HFFc6 (cell line): ENCODE measurements at regions not wholly inside any gene's neighbourhood (a gene's known extent, or its start where the extent isn't known, plus 50 kb on each side); places are given as distances from the start of the nearest gene placed in this dataset.

Experiments used
- DNase-seq: peaks from one replicate; pipeline ENCODE4 v3.0.0-alpha.2; 2018
- H3K27ac Mint-ChIP-seq: 2 replicates; pipeline ENCODE4 v1.8.0; 2020; ENCODE audit warnings: mild to moderate bottlenecking, mixed read lengths
- H3K27me3 Mint-ChIP-seq: 2 replicates; pipeline ENCODE4 v1.8.0; 2021; ENCODE audit warnings: mild to moderate bottlenecking, moderate library complexity, mixed read lengths; ENCODE audit not compliant: insufficient read depth
- H3K36me3 Mint-ChIP-seq: 2 replicates; pipeline ENCODE4 v1.8.0; 2021; ENCODE audit warnings: low read depth, mixed read lengths
- H3K4me1 Mint-ChIP-seq: 2 replicates; pipeline ENCODE4 v1.8.0; 2020; ENCODE audit warnings: low read depth, mixed read lengths
- H3K4me3 Mint-ChIP-seq: 2 replicates; pipeline ENCODE4 v1.8.0; 2020; ENCODE audit warnings: mild to moderate bottlenecking, moderate library complexity, mixed read lengths
- H3K9me3 Mint-ChIP-seq: 2 replicates; pipeline ENCODE4 v1.8.0; 2020; ENCODE audit warnings: mild to moderate bottlenecking, mixed read lengths
- TF ChIP-seq, protein P1 (sequence below): fragments of 200-600 bp; sonication (generic); IDR thresholded peaks from 2 replicates; pipeline ENCODE4 v1.5.0; 2021; ENCODE audit warnings: antibody characterized with exemption, mild to moderate bottlenecking

DNA sequence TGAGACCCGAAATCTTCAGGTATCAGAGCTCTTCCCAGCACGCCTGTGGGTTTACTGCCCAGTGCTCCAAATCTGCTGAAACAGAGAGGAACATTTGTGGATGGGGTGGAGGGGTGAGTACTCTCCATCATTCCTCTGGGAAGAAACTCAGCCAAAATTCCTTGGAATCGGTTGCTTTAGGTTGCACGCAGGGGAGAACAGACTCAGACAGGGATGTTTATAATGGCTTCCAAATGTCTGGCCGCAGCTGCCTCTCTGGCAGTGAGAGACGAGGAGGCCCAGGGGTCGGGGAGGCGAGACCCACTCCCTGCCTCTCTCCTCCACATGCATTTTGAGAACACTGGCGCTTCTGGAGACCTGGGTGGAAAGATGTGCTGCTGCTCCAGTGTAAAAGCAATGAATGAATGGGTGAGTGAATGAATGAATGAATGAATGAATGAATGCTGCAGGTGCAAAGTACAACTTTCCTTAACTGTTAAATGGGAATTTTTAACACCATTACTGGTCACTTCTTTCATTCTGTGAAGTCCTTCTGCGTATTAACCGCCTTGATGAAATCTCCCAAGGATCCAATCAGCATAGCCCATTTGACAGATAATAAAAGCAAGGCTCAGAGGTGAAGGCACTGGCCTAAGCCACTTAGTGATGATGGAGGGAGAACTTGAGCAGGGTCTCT, 437.4 kb downstream of the MIAT start:
- no peaks in the 10 kb centered on the region for H3K9me3 Mint-ChIP-seq
- peaks cover 25% of the 10 kb centered on the region for H3K27me3 Mint-ChIP-seq
- H3K36me3 Mint-ChIP-seq = no peaks in the 10 kb centered on the region
- TF ChIP-seq, protein P1, sequence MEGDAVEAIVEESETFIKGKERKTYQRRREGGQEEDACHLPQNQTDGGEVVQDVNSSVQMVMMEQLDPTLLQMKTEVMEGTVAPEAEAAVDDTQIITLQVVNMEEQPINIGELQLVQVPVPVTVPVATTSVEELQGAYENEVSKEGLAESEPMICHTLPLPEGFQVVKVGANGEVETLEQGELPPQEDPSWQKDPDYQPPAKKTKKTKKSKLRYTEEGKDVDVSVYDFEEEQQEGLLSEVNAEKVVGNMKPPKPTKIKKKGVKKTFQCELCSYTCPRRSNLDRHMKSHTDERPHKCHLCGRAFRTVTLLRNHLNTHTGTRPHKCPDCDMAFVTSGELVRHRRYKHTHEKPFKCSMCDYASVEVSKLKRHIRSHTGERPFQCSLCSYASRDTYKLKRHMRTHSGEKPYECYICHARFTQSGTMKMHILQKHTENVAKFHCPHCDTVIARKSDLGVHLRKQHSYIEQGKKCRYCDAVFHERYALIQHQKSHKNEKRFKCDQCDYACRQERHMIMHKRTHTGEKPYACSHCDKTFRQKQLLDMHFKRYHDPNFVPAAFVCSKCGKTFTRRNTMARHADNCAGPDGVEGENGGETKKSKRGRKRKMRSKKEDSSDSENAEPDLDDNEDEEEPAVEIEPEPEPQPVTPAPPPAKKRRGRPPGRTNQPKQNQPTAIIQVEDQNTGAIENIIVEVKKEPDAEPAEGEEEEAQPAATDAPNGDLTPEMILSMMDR = no peak
- H3K4me3 Mint-ChIP-seq = no peak overlapping the region
- H3K27ac Mint-ChIP-seq = no peak overlapping the region
- no peaks in the 10 kb centered on the region for H3K4me1 Mint-ChIP-seq
- no peak for DNase-seq

DNA sequence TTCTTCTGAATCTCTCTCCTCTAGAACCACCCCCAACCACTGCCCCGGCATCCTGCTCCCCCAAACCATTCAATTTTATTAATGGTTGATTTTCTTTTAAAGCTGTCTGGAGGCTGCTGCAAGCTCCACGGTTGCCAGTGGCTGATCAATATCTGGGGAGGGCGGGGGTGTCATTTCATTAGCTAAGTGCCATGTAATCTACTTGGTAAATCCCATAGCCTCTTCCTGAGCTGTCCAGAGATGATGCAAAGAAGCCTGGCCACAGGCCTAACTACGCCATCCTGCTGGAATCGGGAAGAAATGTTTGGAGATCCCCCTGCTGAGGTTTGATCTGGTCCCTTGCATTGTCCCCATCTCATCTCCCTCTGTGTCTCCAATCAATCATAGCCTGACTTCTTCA, 440.1 kb downstream of the MIAT start:
- H3K9me3 Mint-ChIP-seq = no peaks in the 10 kb centered on the region
- no peaks in the 10 kb centered on the region for H3K36me3 Mint-ChIP-seq
- DNase-seq = no peak
- TF ChIP-seq, protein P1 = no peak
- H3K27me3 Mint-ChIP-seq = peaks cover 47% of the 10 kb centered on the region
- no peak overlapping the region for H3K27ac Mint-ChIP-seq
- H3K4me3 Mint-ChIP-seq = no peak overlapping the region
- H3K4me1 Mint-ChIP-seq = no peaks in the 10 kb centered on the region

DNA sequence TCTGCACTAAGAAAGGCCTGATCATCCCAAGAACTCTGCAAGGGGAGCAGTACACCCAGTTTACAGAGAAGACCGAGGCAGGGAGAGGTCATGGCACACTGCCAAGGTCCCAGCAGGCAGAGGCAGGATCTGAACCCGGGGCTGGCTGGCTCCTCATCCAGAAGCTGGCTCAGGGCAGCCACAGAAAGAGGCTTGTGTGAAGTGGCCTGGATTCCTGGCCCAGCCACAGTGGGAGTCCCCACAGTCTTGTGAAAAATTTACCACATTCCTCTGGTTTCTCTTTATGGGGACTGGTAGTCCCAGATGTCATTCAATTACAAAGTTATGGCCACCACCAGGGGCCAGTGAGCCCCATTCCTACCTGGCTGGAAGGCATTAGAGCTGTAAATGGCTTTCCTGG, 440.5 kb downstream of the MIAT start:
- TF ChIP-seq, protein P1 = no peak
- Mint-ChIP-seq H3K9me3 (no peaks in the 10 kb centered on the region), H3K36me3 (no peaks in the 10 kb centered on the region), H3K27me3 (peaks cover 50% of the 10 kb centered on the region), H3K27ac (no peak overlapping the region), H3K4me1 (no peaks in the 10 kb centered on the region), H3K4me3 (no peak overlapping the region)
- no peak for DNase-seq

DNA sequence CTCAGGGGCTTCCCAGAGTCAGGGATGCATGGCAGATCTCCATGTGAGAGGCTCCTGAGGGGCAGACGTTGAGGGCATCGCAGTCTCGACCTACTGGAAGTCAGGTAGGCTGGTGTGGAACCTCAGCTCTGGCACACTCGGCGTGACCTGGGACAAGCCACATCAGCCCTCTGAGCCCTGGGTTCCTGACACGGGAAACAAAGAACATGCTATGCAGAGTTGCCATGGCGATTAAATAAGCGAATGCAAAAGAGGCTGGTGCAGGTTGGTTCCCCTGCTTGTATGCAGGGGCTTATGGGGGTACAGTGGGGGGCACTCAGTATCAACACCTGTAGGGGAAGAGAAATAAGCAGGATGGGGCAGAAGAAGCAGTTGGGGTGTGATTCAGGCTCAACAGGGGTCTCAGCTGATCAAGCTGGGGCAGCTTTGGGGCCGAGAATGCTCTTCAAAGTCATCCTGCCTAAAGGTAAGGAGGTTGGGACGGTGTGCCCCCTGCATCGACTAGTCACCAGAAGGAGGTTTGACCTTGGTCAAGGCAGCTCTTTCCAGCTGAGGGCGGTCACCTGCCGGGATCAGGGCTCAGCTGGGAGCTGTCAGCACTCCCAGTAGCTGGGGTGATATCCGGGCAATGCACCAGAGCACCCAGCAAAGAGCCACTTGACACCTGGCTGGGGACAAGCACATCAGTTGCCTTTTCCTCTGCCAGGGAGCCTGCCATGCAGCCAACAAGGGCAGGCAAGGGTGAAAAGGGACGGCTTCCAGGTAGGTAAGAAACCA, 442.7 kb downstream of the MIAT start:
- Mint-ChIP-seq H3K27me3 (peaks cover 52% of the 10 kb centered on the region), H3K9me3 (no peaks in the 10 kb centered on the region), H3K4me1 (peaks cover 3% of the 10 kb centered on the region), H3K4me3 (no peak overlapping the region), H3K36me3 (no peaks in the 10 kb centered on the region), H3K27ac (no peak overlapping the region)
- TF ChIP-seq, protein P1 = no peak
- no peak for DNase-seq

DNA sequence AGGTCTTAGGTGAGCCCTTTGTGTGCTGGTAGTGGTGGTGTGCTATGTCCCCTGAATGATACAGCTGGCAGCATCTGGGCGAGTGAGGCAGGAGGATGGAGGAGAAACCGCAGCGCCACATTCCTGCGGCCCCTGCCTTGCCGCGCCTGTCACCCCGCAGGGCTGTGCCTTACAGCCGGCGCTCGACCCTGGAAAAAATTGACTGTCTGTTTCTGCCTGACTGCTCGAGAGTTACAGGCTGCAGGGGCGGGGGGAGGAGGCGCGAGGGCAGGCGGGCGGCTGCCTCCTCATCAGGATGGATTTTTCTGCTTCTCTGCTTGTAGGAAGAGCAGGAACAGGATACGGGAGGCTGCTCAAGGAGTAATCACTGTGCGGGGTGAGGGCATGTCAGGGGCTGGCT, 443.4 kb downstream of the MIAT start:
- Mint-ChIP-seq H3K27ac (no peak overlapping the region), H3K4me3 (no peak overlapping the region), H3K36me3 (no peaks in the 10 kb centered on the region), H3K27me3 (peaks cover 48% of the 10 kb centered on the region), H3K4me1 (peaks cover 10% of the 10 kb centered on the region), H3K9me3 (no peaks in the 10 kb centered on the region)
- no peak for DNase-seq
- TF ChIP-seq, protein P1 = no peak
